Heart right ventricle (tissue), 16 donors: ENCODE measurements at regions not wholly inside any gene's neighbourhood (a gene's known extent, or its start where the extent isn't known, plus 50 kb on each side); places are given as distances from the start of the nearest gene placed in this dataset.

ENCODE experiments used
- ATAC-seq, 8 donors: fragments of 200-7000 bp; cut with Tn5 transposase; one replicate each; pipeline ENCODE4 v1.9.1; 2020; ENCODE audit warnings: mild to moderate bottlenecking in 8 of 8, moderate library complexity in 8 of 8, moderate number of reproducible peaks in 1 of 8
- DNase-seq, 2 donors: peaks; one replicate each; pipeline ENCODE4 v3.0.0-alpha.2; 2020
- H3K27ac ChIP-seq, 10 donors: fragments of 200-600 bp; sonication (generic) in 2 of 10; one replicate each; pipeline versions ENCODE4 v1.5.0 to v1.8.0; 2020 to 2022; ENCODE audit warnings: mild to moderate bottlenecking in 3 of 10
- H3K27me3 ChIP-seq, 7 donors: fragments of 200-600 bp; one replicate each; pipeline ENCODE4 v1.8.0; 2021 to 2022; ENCODE audit warnings: mild to moderate bottlenecking in 2 of 7
- H3K36me3 ChIP-seq, 9 donors: fragments of 200-600 bp; sonication (generic) in 1 of 9; one replicate each; pipeline versions ENCODE4 v1.5.0 to v1.8.0; 2020 to 2022; ENCODE audit warnings: mild to moderate bottlenecking in 2 of 9
- H3K4me1 ChIP-seq, 9 donors: fragments of 200-600 bp; sonication (generic) in 1 of 9; one replicate each; pipeline versions ENCODE4 v1.5.0 to v1.8.0; 2020 to 2022; ENCODE audit warnings: mild to moderate bottlenecking in 4 of 9
- H3K4me3 ChIP-seq, 10 donors: fragments of 200-600 bp; sonication (generic) in 2 of 10; one replicate each; pipeline versions ENCODE4 v1.5.0 to v1.8.0; 2020 to 2022; ENCODE audit warnings: mild to moderate bottlenecking in 7 of 10, moderate library complexity in 2 of 10
- H3K9me3 ChIP-seq, 11 donors: fragments of 200-600 bp in 10 of 11; sonication (generic) in 2 of 11; one replicate each; pipeline versions ENCODE4 v1.5.0 to v1.8.0; 2013 to 2022; ENCODE audit warnings: mild to moderate bottlenecking in 2 of 11, control low read depth in 1 of 11, moderate library complexity in 1 of 11
- WGBS, 2 donors: extraction: QIAGEN DNeasy Blood & Tissue Kit; methylation state at CpG; one replicate each; pipeline ENCODE4 v1.1.7; 2013; ENCODE audit warnings: inconsistent platforms in 1 of 2; 5-methylcytosine and 5-hydroxymethylcytosine counted together
- intact Hi-C, 10 donors: fragments of 100-400 bp; cut with DNase I; formaldehyde crosslinking; loops; one replicate each; pipeline versions ENCODE4 v1.11.1 to v1.14.2; 2022
- TF ChIP-seq, protein P1 (sequence below), 9 donors: fragments of 200-600 bp; sonication (generic) in 2 of 9; IDR thresholded peaks; one replicate each; pipeline versions ENCODE4 v1.5.0 to v1.8.0; 2021 to 2022; ENCODE audit warnings: antibody characterized with exemption in 9 of 9, mild to moderate bottlenecking in 5 of 9, moderate library complexity in 1 of 9
- donor health status: Arrhythmogenic right ventricular cardiomyopathy.
- donor health status: ischemic (EF 13 %, LVEDD 7.1; RV severe dilation, severe dysfunction).
- donor health status: healthy with polysubstance abuse.
- donor health status: DM: no; HTN: yes; CAD: no.
- donor health status: DM: no; HTN: no; CAD: no.
- donor health status: ischemic (EF 25% LVEDD 6.9; RV normal size, moderate dysfunction).
- donor health status: ischemic (EF 25% LVEDD 5.7; RV mildly dilated, moderate dysfunction).
- donor health status: healthy.
- donor health status: DM: yes; HTN: yes; CAD: no.
- donor health status: Ischemic cardiomyopathy.
- donor health status: ischemic (EF 35%, LVEDD 5.7; RV mildly dilated, moderate dysfunction).
- donor health status: nonischemic (EF 11% LVEDD 7.7; RV severe dilation, severe dysfunction).
- donor health status: DM: yes; HTN: yes; CAD: no.
- donor health status: PGD.
- donor health status: ischemic (EF 29% LVEDD 5.4; RV normal size, mild dysfunction).
- donor health status: nonischemic (EF 23%, LVEDD 6.1; RV moderate dilation, normal function).

- 72 to 82% methylated on average over 4 of the region's 4 CpGs for WGBS, 2 donors
- H3K4me3 ChIP-seq, result no peak overlapping the region
- no peaks in the 10 kb centered on the region for H3K36me3 ChIP-seq
- H3K27me3 ChIP-seq, result no peaks in the 10 kb centered on the region
- no peaks in the 10 kb centered on the region for H3K9me3 ChIP-seq
- intact Hi-C loops, result no loop called here
- no peak for ATAC-seq
- TF ChIP-seq, protein P1, sequence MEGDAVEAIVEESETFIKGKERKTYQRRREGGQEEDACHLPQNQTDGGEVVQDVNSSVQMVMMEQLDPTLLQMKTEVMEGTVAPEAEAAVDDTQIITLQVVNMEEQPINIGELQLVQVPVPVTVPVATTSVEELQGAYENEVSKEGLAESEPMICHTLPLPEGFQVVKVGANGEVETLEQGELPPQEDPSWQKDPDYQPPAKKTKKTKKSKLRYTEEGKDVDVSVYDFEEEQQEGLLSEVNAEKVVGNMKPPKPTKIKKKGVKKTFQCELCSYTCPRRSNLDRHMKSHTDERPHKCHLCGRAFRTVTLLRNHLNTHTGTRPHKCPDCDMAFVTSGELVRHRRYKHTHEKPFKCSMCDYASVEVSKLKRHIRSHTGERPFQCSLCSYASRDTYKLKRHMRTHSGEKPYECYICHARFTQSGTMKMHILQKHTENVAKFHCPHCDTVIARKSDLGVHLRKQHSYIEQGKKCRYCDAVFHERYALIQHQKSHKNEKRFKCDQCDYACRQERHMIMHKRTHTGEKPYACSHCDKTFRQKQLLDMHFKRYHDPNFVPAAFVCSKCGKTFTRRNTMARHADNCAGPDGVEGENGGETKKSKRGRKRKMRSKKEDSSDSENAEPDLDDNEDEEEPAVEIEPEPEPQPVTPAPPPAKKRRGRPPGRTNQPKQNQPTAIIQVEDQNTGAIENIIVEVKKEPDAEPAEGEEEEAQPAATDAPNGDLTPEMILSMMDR (IDR thresholded peaks at IDR 0.05), result no peak
- no peaks in the 10 kb centered on the region for H3K4me1 ChIP-seq
- no peak overlapping the region for H3K27ac ChIP-seq
- no peak for DNase-seq
These were observed 984.6 kb upstream of the NR2F2 start for GRCh38 chr15:95345867-95346266.

GRCh38 chr15:95346721-95347475, 983.6 kb upstream of the NR2F2 start:
- Histone ChIP-seq H3K27me3 (no peaks in the 10 kb centered on the region), H3K27ac (no peak overlapping the region), H3K4me1 (no peaks in the 10 kb centered on the region), H3K9me3 (no peaks in the 10 kb centered on the region), H3K36me3 (no peaks in the 10 kb centered on the region), H3K4me3 (no peak overlapping the region)
- TF ChIP-seq, protein P1 (IDR thresholded peaks at IDR 0.05), result no peak
- no peak for DNase-seq
- no peak for ATAC-seq
- 74 to 93% methylated on average over 5 of the region's 5 CpGs for WGBS, 2 donors
- intact Hi-C loops, result no loop called here

DNA sequence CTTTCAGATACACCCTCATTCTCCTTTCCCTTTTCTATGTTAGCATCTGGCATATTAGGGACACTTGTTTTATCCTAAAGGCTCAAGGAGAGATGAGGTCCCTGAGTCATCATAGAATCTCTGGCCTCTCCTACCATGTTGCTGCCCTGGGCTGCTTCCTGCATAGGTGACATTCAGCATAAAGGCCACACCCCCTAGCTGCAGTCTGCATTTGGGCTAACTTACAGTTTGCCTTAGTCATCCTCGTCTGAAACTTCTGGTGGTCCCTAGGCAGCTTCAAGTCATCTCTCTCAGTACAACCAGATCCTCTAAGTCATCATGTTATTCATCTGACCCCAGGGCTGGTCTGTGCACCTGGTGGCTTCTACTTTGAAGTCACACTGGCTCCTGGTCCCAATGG, 982.7 kb upstream of the NR2F2 start:
- Histone ChIP-seq H3K9me3 (no peaks in the 10 kb centered on the region), H3K4me1 (no peaks in the 10 kb centered on the region), H3K27me3 (no peaks in the 10 kb centered on the region), H3K4me3 (no peak overlapping the region), H3K36me3 (no peaks in the 10 kb centered on the region), H3K27ac (no peak overlapping the region)
- DNase-seq, result no peak
- intact Hi-C loops, result no loop called here
- TF ChIP-seq, protein P1 (IDR thresholded peaks at IDR 0.05), result no peak
- 84 to 88% methylated on average over 1 of the region's 1 CpG for WGBS, 2 donors
- no peak for ATAC-seq

- TF ChIP-seq, protein P1 (IDR thresholded peaks at IDR 0.05), result no peak
- no peaks in the 10 kb centered on the region for H3K9me3 ChIP-seq
- no peaks in the 10 kb centered on the region for H3K27me3 ChIP-seq
- H3K4me1 ChIP-seq, result no peaks in the 10 kb centered on the region
- H3K4me3 ChIP-seq, result no peak overlapping the region
- DNase-seq, result no peak
- no peak for ATAC-seq
- intact Hi-C loops, result no loop called here
- WGBS, 2 donors, result 89 to 93% methylated on average over 3 of the region's 3 CpGs
- H3K36me3 ChIP-seq, result no peaks in the 10 kb centered on the region
- no peak overlapping the region for H3K27ac ChIP-seq
These were observed 979.6 kb upstream of the NR2F2 start for GRCh38 chr15:95350908-95351307.
